ENCODE measurements at regions not wholly inside any gene's neighbourhood (a gene's known extent, or its start where the extent isn't known, plus 50 kb on each side); places are given as distances from the start of the nearest gene placed in this dataset.

DNA sequence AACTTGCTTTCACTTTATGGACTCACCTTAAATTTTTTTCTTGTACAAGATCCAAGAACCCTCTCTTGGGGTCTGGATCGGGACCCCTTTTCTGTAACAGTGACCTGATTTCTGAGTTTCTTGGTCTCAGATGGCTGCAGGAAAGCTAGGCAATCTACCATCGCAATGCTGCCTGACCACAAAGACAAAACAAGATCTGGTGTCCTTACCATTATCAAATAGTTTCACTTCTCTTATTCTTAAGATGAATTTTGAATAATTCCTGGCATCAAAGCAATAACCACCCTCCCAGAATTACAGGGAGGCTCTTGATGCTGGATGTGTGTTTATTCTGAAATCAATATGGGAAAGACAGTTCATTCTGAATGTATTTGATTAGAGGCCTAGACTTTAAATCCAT is 77.4 kb upstream of the FRMD4A start:
- no peak overlapping the region for H3K4me3 ChIP-seq (ENCODE audit: low read depth, low read length, poor library complexity, severe bottlenecking)
- no peaks in the 10 kb centered on the region for H3K27me3 ChIP-seq (replicated peaks; ENCODE audit: insufficient read depth, low read depth, low read length, poor library complexity)
- H3K36me3 ChIP-seq (ENCODE audit: insufficient read depth, low read length, poor library complexity, severe bottlenecking) = no peaks in the 10 kb centered on the region
- ChIA-PET CTCF (interaction anchor here (0.5 kb wide), 1 partner anchor 75 kb away, joined by 13 read pairs; no protein-coding TSS in a partner anchor), POLR2A (ENCODE audit: low non-redundant PET) (no interaction called here)
- TF ChIP-seq, protein P1, sequence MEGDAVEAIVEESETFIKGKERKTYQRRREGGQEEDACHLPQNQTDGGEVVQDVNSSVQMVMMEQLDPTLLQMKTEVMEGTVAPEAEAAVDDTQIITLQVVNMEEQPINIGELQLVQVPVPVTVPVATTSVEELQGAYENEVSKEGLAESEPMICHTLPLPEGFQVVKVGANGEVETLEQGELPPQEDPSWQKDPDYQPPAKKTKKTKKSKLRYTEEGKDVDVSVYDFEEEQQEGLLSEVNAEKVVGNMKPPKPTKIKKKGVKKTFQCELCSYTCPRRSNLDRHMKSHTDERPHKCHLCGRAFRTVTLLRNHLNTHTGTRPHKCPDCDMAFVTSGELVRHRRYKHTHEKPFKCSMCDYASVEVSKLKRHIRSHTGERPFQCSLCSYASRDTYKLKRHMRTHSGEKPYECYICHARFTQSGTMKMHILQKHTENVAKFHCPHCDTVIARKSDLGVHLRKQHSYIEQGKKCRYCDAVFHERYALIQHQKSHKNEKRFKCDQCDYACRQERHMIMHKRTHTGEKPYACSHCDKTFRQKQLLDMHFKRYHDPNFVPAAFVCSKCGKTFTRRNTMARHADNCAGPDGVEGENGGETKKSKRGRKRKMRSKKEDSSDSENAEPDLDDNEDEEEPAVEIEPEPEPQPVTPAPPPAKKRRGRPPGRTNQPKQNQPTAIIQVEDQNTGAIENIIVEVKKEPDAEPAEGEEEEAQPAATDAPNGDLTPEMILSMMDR (conservative IDR thresholded peaks at IDR 0.05; ENCODE audit: low read depth, low read length) = no peak
- TF ChIP-seq EZH2 (IDR thresholded peaks at IDR 0.05; ENCODE audit: borderline replicate concordance, low read depth, low read length, poor library complexity, severe bottlenecking) = no peak
- H3K9me3 ChIP-seq (ENCODE audit: low read depth, low read length, poor library complexity, severe bottlenecking) = no peaks in the 10 kb centered on the region
- H3K4me1 ChIP-seq (ENCODE audit: insufficient read depth, low read length, poor library complexity, severe bottlenecking) = peaks cover 40% of the 10 kb centered on the region
- intact Hi-C loops (cut with micrococcal nuclease; ENCODE audit: unreplicated experiment) = no loop called here
- no TSS peak for BruUV-seq (replicated peaks)
- no peak overlapping the region for H3K27ac ChIP-seq (ENCODE audit: low read depth, low read length, poor library complexity, severe bottlenecking)
- no peak for DNase-seq (ENCODE audit: low spot score)

DNA sequence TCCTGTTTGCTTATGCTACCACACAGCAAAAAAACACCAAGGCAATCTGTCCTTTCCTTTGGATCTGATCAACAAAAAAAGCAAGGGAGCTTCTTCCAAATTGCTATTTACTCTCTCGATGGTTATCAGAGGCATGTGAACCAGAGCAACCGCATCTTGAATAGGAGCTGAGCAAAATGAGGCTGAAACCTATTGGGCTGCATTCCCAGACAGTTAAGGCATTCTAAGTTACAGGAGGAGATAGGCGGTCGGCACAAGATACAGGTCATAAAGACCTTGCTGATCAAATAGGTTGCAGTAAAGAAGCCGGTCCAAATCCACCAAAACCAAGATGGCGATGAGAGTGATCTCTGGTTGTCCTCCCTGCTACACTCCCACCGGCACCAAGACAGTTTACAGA is 76.8 kb upstream of the FRMD4A start:
- Histone ChIP-seq H3K36me3 (ENCODE audit: insufficient read depth, low read length, poor library complexity, severe bottlenecking) (no peaks in the 10 kb centered on the region), H3K9me3 (ENCODE audit: low read depth, low read length, poor library complexity, severe bottlenecking) (no peaks in the 10 kb centered on the region), H3K4me3 (ENCODE audit: low read depth, low read length, poor library complexity, severe bottlenecking) (no peak overlapping the region), H3K27me3 (replicated peaks; ENCODE audit: insufficient read depth, low read depth, low read length, poor library complexity) (no peaks in the 10 kb centered on the region), H3K4me1 (ENCODE audit: insufficient read depth, low read length, poor library complexity, severe bottlenecking) (peaks cover 40% of the 10 kb centered on the region), H3K27ac (ENCODE audit: low read depth, low read length, poor library complexity, severe bottlenecking) (no peak overlapping the region)
- DNase-seq (ENCODE audit: low spot score) = no peak
- no peak for TF ChIP-seq EZH2 (IDR thresholded peaks at IDR 0.05; ENCODE audit: borderline replicate concordance, low read depth, low read length, poor library complexity, severe bottlenecking)
- TF ChIP-seq, protein P1 (conservative IDR thresholded peaks at IDR 0.05; ENCODE audit: low read depth, low read length) = no peak
- POLR2A ChIA-PET (ENCODE audit: low non-redundant PET) = no interaction called here
- intact Hi-C loops (cut with micrococcal nuclease; ENCODE audit: unreplicated experiment) = no loop called here
- no TSS peak for BruUV-seq (replicated peaks)
- CTCF ChIA-PET = interaction anchor here (0.6 kb wide), 1 partner anchor 417 kb away, joined by 8 read pairs; no protein-coding TSS in a partner anchor

DNA sequence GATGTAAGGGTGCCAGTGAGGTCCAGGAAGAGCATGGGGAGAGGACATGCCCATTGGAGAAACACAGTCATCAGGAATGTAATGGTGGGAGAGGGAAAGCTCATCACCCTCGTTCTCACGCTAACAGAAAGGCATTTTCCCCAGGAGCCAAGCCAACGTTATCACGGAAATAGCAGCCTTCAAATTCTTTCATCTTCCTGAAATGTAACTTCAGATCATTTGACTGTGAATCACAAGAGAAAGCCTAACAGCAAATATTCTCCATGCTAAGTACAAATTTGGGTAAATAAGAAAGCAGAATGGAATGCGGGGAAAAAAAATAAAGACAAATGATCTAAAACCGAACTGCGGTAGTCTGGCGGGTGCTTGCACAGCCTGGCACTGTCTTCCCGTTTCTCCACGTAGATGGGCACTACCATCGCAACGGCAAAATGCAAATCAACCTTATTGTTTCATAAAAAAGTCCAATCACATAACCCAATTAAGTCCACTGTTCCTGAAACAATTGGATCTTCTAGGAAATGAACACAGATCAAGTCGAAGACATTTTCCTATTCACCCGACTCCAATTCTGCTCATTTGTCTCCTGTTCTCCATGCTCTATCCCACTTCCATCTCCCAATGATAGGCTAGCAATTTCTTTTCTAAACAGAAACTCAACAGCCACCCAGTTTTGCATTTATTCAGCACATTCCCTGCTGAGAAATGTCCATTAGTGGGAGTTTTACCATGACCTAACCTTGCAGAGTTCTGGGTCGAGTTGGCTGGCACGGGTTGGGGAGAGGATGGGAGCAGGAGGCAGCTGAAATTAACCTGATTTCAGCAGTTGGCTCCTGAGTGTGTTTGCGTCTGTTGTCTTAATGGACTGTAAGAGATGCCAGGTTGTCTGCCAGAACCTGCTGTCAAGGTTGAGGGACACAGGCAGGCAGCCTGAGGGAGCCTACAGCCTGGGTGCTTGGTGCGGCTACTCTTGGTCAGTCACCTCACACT is 74.6 kb upstream of the FRMD4A start:
- intact Hi-C loops (cut with micrococcal nuclease; ENCODE audit: unreplicated experiment) = no loop called here
- Histone ChIP-seq H3K9me3 (ENCODE audit: low read depth, low read length, poor library complexity, severe bottlenecking) (no peaks in the 10 kb centered on the region), H3K4me1 (ENCODE audit: insufficient read depth, low read length, poor library complexity, severe bottlenecking) (peaks cover 39% of the 10 kb centered on the region), H3K27me3 (replicated peaks; ENCODE audit: insufficient read depth, low read depth, low read length, poor library complexity) (no peaks in the 10 kb centered on the region), H3K27ac (ENCODE audit: low read depth, low read length, poor library complexity, severe bottlenecking) (no peak overlapping the region), H3K4me3 (ENCODE audit: low read depth, low read length, poor library complexity, severe bottlenecking) (no peak overlapping the region), H3K36me3 (ENCODE audit: insufficient read depth, low read length, poor library complexity, severe bottlenecking) (no peaks in the 10 kb centered on the region)
- no peak for DNase-seq (ENCODE audit: low spot score)
- no peak for TF ChIP-seq EZH2 (IDR thresholded peaks at IDR 0.05; ENCODE audit: borderline replicate concordance, low read depth, low read length, poor library complexity, severe bottlenecking)
- TF ChIP-seq, protein P1 (conservative IDR thresholded peaks at IDR 0.05; ENCODE audit: low read depth, low read length) = no peak
- POLR2A ChIA-PET (ENCODE audit: low non-redundant PET) = no interaction called here
- CTCF ChIA-PET = no interaction called here
- no TSS peak for BruUV-seq (replicated peaks)

All from A673 (cell line).